NCI-H2081 (cell line): ENCODE measurements at regions not wholly inside any gene's neighbourhood (a gene's known extent, or its start where the extent isn't known, plus 50 kb on each side); places are given as distances from the start of the nearest gene placed in this dataset.

Source experiments
- DNase-seq, 2 experiments: peaks; one replicate each; lab custom pipeline; 2025; lab: John Stamatoyannopoulos, UW

GRCh38 chr20:52637201-52637600, 335.0 kb upstream of the TSHZ2 start:
- no peak for DNase-seq

- no peak for DNase-seq
Measured at GRCh38 chr20:52631469-52631868, 340.7 kb upstream of the TSHZ2 start.

DNA sequence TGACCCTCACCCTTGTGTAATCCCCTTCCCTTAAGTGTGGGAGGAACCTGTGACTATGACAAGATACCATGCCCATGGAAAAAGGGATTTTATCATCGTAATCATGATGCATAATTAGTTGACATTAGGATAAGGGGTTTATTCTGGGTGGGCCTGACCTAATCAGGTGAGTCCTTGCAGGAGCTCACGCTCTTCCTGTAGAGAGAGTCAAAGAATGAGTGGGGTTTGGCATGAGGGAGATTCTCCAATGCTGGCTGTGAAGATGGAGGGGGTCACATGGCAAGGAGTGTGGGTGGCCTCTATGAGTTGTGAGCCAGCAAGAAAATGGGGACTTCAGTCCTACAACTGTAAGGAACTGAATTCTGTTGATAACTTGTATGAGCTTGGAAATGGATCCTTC, 342.0 kb upstream of the TSHZ2 start:
- DNase-seq, result no peak

DNA sequence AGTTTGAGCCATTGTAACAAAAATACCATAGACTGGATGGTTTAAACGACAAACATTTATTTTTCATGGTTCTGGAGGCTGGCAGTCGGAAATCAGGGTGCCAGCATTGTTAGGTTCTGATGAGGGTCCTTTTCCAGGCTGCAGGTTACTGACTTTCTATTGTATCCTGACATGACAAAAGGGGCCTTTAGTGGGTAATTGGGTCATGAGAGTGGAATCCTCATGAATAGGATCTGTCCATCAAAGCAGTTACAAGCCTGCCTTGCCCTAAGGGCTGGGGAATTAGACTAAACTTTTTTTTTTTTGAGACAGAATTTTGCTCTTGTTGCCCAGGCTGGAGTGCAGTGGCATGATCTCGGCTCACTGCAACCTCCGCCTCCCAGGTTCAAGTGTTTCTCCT, 347.9 kb upstream of the TSHZ2 start:
- DNase-seq, result no peak

DNA sequence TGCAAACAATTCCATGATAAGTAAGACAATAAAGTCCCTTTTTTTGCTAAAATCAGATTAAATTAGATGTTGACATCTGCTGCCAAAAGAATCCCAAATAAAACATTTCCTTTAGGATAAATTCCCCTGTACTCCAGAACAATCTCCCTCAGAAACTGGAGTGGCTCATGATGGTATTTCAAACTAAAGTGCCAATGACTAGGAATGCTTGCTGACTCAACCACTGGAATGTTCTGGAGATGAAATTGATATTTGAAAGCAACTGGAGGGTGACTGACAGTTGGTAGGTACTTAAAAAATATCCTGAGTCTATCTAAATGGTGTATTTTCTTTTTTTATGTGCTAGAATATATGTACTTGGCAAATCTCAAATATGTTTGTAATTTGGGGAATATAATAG, 350.1 kb upstream of the TSHZ2 start:
- DNase-seq, result no peak

GRCh38 chr20:52621401-52621800, 350.8 kb upstream of the TSHZ2 start:
- no peak for DNase-seq

DNA sequence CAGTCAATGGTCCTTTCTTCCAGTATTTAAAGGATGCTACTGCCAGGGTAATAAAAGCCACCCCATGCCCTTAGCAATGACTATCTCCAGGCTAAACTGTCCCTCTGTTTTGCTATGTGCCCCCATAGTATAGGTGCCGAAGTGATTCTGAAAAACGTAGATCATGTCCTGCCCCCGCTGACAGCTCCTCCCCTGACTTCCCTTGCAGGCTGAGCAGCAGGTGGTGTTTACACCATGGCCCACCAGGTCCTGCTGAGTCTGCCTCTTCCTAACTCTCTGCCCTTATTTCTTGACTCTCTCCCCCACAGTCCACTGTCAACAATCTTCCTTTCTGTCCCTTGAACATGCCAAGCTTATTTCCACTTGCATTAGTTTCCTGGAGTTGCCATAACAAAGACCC, 352.5 kb upstream of the TSHZ2 start:
- no peak for DNase-seq

DNA sequence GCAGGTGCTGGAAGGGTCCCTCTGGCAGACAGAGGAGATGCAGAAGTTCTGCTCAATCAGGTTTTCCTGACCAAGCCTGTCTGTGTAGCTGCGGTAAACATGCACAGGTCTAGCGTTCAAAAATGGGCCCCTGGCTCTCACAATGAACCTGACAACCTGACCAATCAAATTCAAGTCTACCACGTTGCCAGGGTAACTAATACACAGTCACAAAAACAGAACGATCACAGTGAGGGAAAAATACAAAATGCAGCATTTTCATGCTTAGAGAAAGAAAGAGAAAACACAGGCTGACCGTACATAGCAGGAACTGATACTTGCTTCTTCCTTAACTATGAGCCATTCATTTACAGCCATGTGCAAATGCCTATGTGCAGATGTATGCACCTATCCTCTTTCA, 353.1 kb upstream of the TSHZ2 start:
- DNase-seq, result no peak

GRCh38 chr20:52616629-52617028, 355.5 kb upstream of the TSHZ2 start:
- peak; percentile 4 to 55 for DNase-seq

- no peak for DNase-seq
Measured at GRCh38 chr20:52614051-52614863, 357.9 kb upstream of the TSHZ2 start.

DNA sequence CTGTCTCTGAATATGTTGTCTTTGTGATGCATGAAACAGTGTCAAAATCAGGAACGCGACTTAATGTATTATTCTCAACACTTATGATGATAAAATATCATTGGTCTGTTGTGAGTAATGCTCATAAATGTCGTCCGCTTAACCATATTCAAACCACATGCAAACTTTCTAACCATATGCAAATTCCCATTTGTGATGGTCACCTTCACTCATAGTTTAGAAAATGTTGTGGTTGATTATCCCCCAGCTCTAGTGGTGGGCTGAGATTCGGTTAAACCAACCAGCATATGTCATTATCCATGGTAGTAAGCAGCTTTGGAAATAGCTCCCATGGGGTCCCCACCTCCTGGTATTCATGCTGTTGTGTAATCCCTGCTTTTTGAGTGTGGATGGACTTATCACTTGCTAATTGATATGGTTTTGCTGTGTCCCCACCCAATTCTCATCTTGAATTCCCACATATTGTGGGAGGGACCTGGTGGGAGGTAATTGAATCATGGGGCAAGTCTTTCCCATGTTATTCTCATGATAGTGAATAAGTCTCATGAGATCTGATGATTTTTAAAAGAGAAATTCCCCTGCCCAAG, 360.0 kb upstream of the TSHZ2 start:
- DNase-seq, result no peak

- DNase-seq, result no peak
Measured at GRCh38 chr20:52610749-52611148, 361.4 kb upstream of the TSHZ2 start.

GRCh38 chr20:52601295-52601971, 370.7 kb upstream of the TSHZ2 start:
- no peak for DNase-seq

DNA sequence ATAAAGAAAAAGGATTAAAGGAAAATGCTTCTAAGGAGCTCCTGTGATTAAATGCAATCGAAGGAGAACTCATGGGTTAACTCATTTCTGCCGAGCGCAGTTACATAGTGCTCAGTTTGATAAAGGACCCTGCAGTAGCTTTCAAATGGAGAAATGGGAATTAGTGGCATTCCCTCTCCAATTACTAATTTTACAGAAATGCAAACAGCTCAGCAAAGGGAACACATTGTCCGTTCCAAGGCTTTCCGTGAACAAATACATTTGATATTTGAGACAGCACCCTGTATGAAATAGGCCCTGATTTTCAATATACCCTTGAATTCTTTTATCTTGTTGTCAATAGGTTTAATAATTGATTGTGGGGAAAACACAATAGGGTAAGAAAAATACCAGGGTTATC, 375.9 kb upstream of the TSHZ2 start:
- no peak for DNase-seq

- no peak for DNase-seq
Measured at GRCh38 chr20:52595518-52595917, 376.6 kb upstream of the TSHZ2 start.

GRCh38 chr20:52593654-52594053, 378.5 kb upstream of the TSHZ2 start:
- DNase-seq, result no peak

GRCh38 chr20:52592567-52592966, 379.6 kb upstream of the TSHZ2 start:
- no peak for DNase-seq

GRCh38 chr20:52590100-52590499, 382.1 kb upstream of the TSHZ2 start:
- no peak for DNase-seq

DNA sequence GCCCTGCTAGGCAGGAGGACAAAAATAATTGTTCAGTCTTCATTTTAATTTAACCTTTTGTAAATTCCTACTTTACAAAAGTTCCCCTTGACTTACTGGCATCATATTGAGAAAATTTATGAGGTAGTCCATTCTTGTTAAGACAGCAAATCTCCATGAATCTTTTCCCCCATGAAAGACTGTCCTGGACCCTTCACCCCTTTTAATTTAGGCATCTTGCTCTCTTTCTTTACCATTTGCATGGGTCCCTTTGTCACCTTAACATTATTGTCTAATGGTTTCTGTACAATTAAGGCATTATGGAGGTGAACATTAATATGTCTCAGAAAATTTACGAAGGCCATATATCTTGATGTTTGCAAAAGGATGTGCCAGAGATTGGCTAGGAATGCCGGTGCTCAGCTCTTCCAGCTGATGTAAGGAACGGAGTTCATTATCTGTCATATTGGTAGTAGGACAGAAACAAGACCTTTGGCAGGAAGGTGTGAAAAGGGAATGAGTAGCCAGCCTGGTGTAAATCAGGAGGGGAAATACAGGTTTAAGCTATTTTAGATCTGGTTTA, 382.8 kb upstream of the TSHZ2 start:
- DNase-seq, result no peak

- DNase-seq, result no peak
Measured at GRCh38 chr20:52586660-52587059, 385.5 kb upstream of the TSHZ2 start.

DNA sequence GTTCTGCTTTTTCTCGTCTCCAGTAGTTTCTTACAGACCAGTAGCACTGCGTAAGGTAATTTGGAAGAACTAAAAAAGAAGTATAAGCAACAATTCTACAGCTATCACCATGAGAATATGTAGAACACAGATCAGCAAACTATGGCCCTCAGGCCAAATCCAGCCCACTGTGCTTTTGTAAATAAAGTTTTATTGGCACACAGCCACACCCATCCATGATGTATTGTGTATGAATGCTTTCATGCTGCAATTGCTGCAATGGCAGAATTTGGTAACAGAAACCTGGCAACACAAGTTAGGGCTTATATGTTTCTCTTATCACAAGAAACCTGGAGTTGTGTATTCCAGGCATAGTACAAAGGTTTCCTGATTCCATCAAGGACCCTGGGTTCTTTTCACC, 386.8 kb upstream of the TSHZ2 start:
- DNase-seq, result no peak

DNA sequence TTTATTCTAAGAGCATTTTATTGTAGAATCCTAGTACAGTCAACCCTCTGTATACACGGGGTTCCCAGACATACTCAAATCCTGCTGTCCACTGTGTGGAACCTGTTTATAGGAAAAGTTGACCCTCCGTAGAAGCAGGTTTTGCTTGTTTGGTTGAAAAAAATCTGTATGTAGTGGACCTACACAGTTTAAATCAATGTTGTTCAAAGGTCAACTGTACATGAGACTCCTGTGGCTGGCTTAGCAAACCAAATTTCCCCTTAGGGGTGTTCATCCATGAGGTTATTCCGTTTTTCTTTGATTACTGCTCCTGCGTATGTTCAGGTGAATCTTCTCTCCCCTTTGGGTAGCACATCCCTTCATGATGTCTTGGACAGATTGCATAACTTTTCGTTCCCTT, 387.0 kb upstream of the ZFP64 start:
- no peak for DNase-seq

DNA sequence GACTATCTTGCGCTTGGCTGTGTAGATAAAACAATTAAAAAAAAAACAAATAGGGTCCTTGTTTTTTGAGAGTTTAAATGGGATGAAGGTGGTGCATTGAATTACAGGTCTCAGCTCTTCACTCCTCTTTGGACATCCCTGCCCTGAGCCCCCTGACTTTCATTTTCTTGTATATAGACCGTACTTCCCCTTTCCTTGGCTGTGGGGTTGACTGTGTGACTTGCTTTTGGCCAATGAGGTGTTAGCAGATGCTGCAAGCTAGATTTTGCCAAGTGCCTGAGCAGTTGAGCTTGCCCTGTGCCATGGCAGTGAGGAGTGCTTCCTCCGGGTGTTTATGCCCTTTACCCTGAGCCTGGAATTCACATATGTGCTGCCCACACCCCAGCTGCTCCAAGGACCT, 386.1 kb upstream of the ZFP64 start:
- no peak for DNase-seq
